Activated CD4-positive, alpha-beta T cell treated with anti-CD3 and anti-CD28 coated beads for 36 hours (primary cell): ENCODE measurements at regions not wholly inside any gene's neighbourhood (a gene's known extent, or its start where the extent isn't known, plus 50 kb on each side); places are given as distances from the start of the nearest gene placed in this dataset.

Experiments used
- ATAC-seq: fragments of 200-7000 bp; cut with Tn5 transposase; one replicate; pipeline ENCODE4 v1.10.0; 2021; ENCODE audit warnings: mild to moderate bottlenecking, moderate library complexity
- CTCF ChIA-PET: fragments of 350-600 bp; sonication (Branson Sonifier 250); formaldehyde crosslinking; loops from one replicate; lab custom pipeline; 2021; ENCODE audit warnings: antibody characterized with exemption; lab: Charles Lee
- POLR2A ChIA-PET: fragments of 350-600 bp; sonication (Branson Sonifier 250); formaldehyde crosslinking; loops from one replicate; lab custom pipeline; 2021; ENCODE audit warnings: antibody characterized with exemption, inconsistent platforms; lab: Charles Lee
- DNase-seq: peaks from one replicate; pipeline ENCODE4 v3.0.0-alpha.2; 2020
- H3K27ac Mint-ChIP-seq: one replicate; pipeline ENCODE4 v1.8.0; 2021; ENCODE audit warnings: mixed read lengths
- H3K27me3 Mint-ChIP-seq: one replicate; pipeline ENCODE4 v1.8.0; 2021; ENCODE audit warnings: mixed read lengths
- H3K36me3 Mint-ChIP-seq: one replicate; pipeline ENCODE4 v1.8.0; 2021; ENCODE audit warnings: low read depth, mixed read lengths
- H3K4me1 Mint-ChIP-seq: one replicate; pipeline ENCODE4 v1.8.0; 2021; ENCODE audit warnings: mixed read lengths
- H3K4me3 Mint-ChIP-seq: one replicate; pipeline ENCODE4 v1.8.0; 2021; ENCODE audit warnings: mild to moderate bottlenecking, moderate library complexity, mixed read lengths
- H3K9me3 Mint-ChIP-seq: one replicate; pipeline ENCODE4 v1.8.0; 2021; ENCODE audit warnings: low read depth, mixed read lengths
- intact Hi-C, 2 experiments: fragments of 100-400 bp; cut with DNase I in 1 of 2; cut with micrococcal nuclease in 1 of 2; formaldehyde crosslinking; loops; one replicate each; pipeline versions ENCODE4 v1.14.2 to v1.15.1; 2022 to 2024; cut with DNase I, micrococcal nuclease

- peaks cover 5% of the 10 kb centered on the region for H3K27me3 Mint-ChIP-seq
- H3K4me1 Mint-ChIP-seq, result no peaks in the 10 kb centered on the region
- CTCF ChIA-PET, result no interaction called here
- no peaks in the 10 kb centered on the region for H3K9me3 Mint-ChIP-seq
- ATAC-seq (no peak), DNase-seq (no peak)
- no peak overlapping the region for H3K27ac Mint-ChIP-seq
- H3K36me3 Mint-ChIP-seq, result no peaks in the 10 kb centered on the region
- POLR2A ChIA-PET, result no interaction called here
- intact Hi-C loops, result no loop called here
- no peak overlapping the region for H3K4me3 Mint-ChIP-seq
Observed at GRCh38 chr13:76635232-76636230, 250.7 kb downstream of the KCTD12 start.

GRCh38 chr13:76634431-76635191 lies 251.6 kb downstream of the KCTD12 start:
- ATAC-seq (no peak), DNase-seq (no peak)
- Mint-ChIP-seq H3K36me3 (no peaks in the 10 kb centered on the region), H3K9me3 (no peaks in the 10 kb centered on the region), H3K4me3 (no peak overlapping the region), H3K4me1 (no peaks in the 10 kb centered on the region), H3K27ac (no peak overlapping the region), H3K27me3 (peaks cover 5% of the 10 kb centered on the region)
- CTCF ChIA-PET, result no interaction called here
- POLR2A ChIA-PET, result no interaction called here
- intact Hi-C loops, result no loop called here

- H3K27me3 Mint-ChIP-seq, result peaks cover 4% of the 10 kb centered on the region
- H3K36me3 Mint-ChIP-seq, result no peaks in the 10 kb centered on the region
- H3K27ac Mint-ChIP-seq, result no peak overlapping the region
- no peaks in the 10 kb centered on the region for H3K4me1 Mint-ChIP-seq
- no peak overlapping the region for H3K4me3 Mint-ChIP-seq
- intact Hi-C loops, result no loop called here
- no peak for DNase-seq
- no peaks in the 10 kb centered on the region for H3K9me3 Mint-ChIP-seq
- no peak for ATAC-seq
- POLR2A ChIA-PET, result no interaction called here
- CTCF ChIA-PET, result no interaction called here
Observed at GRCh38 chr13:76632401-76633044, 253.7 kb downstream of the KCTD12 start.

- Mint-ChIP-seq H3K4me1 (no peaks in the 10 kb centered on the region), H3K36me3 (no peaks in the 10 kb centered on the region), H3K9me3 (no peaks in the 10 kb centered on the region), H3K4me3 (no peak overlapping the region), H3K27ac (no peak overlapping the region), H3K27me3 (peaks cover 14% of the 10 kb centered on the region)
- ChIA-PET POLR2A (no interaction called here), CTCF (interaction anchor here (0.5 to 1.0 kb wide), 2 partner anchors 50 to 1220 kb away, joined by 3 to 4 read pairs; no protein-coding TSS in a partner anchor)
- ATAC-seq, result no peak
- intact Hi-C loops, result no loop called here
- no peak for DNase-seq
Observed at GRCh38 chr13:76630629-76631230, 255.5 kb downstream of the KCTD12 start.

- no peaks in the 10 kb centered on the region for H3K36me3 Mint-ChIP-seq
- no peaks in the 10 kb centered on the region for H3K4me1 Mint-ChIP-seq
- DNase-seq (no peak), ATAC-seq (no peak)
- H3K27me3 Mint-ChIP-seq, result peaks cover 17% of the 10 kb centered on the region
- CTCF ChIA-PET, result no interaction called here
- intact Hi-C loops, result no loop called here
- POLR2A ChIA-PET, result no interaction called here
- no peak overlapping the region for H3K4me3 Mint-ChIP-seq
- H3K9me3 Mint-ChIP-seq, result no peaks in the 10 kb centered on the region
- H3K27ac Mint-ChIP-seq, result no peak overlapping the region
Observed at GRCh38 chr13:76622315-76623040, 263.7 kb downstream of the KCTD12 start.

GRCh38 chr13:76621705-76622104 lies 264.5 kb downstream of the KCTD12 start:
- H3K27ac Mint-ChIP-seq, result no peak overlapping the region
- H3K36me3 Mint-ChIP-seq, result no peaks in the 10 kb centered on the region
- intact Hi-C loops, result no loop called here
- H3K4me1 Mint-ChIP-seq, result no peaks in the 10 kb centered on the region
- H3K9me3 Mint-ChIP-seq, result no peaks in the 10 kb centered on the region
- ChIA-PET CTCF (no interaction called here), POLR2A (no interaction called here)
- no peak for DNase-seq
- peaks cover 14% of the 10 kb centered on the region for H3K27me3 Mint-ChIP-seq
- no peak for ATAC-seq
- H3K4me3 Mint-ChIP-seq, result no peak overlapping the region

GRCh38 chr13:76620036-76620435 lies 266.2 kb downstream of the KCTD12 start:
- no peak for DNase-seq
- ATAC-seq, result no peak
- H3K36me3 Mint-ChIP-seq, result no peaks in the 10 kb centered on the region
- H3K27me3 Mint-ChIP-seq, result peaks cover 6% of the 10 kb centered on the region
- H3K27ac Mint-ChIP-seq, result no peak overlapping the region
- H3K4me1 Mint-ChIP-seq, result no peaks in the 10 kb centered on the region
- intact Hi-C loops, result no loop called here
- ChIA-PET POLR2A (no interaction called here), CTCF (interaction anchor here (0.6 kb wide), 1 partner anchor 132 kb away, joined by 5 read pairs; no protein-coding TSS in a partner anchor)
- H3K9me3 Mint-ChIP-seq, result no peaks in the 10 kb centered on the region
- no peak overlapping the region for H3K4me3 Mint-ChIP-seq

- peaks cover 6% of the 10 kb centered on the region for H3K27me3 Mint-ChIP-seq
- H3K9me3 Mint-ChIP-seq, result no peaks in the 10 kb centered on the region
- intact Hi-C loops, result no loop called here
- ChIA-PET CTCF (interaction anchor here (0.6 kb wide), 1 partner anchor 133 kb away, joined by 5 read pairs; no protein-coding TSS in a partner anchor), POLR2A (no interaction called here)
- no peaks in the 10 kb centered on the region for H3K4me1 Mint-ChIP-seq
- H3K27ac Mint-ChIP-seq, result no peak overlapping the region
- no peak for DNase-seq
- H3K36me3 Mint-ChIP-seq, result no peaks in the 10 kb centered on the region
- no peak overlapping the region for H3K4me3 Mint-ChIP-seq
- ATAC-seq, result no peak
Observed at GRCh38 chr13:76619631-76620030, 266.6 kb downstream of the KCTD12 start.

GRCh38 chr13:76610819-76611415 lies 275.3 kb downstream of the KCTD12 start:
- intact Hi-C loops, result no loop called here
- Mint-ChIP-seq H3K9me3 (no peaks in the 10 kb centered on the region), H3K27ac (no peak overlapping the region), H3K4me3 (no peak overlapping the region), H3K4me1 (no peaks in the 10 kb centered on the region), H3K27me3 (no peaks in the 10 kb centered on the region), H3K36me3 (no peaks in the 10 kb centered on the region)
- POLR2A ChIA-PET, result no interaction called here
- ATAC-seq (no peak), DNase-seq (no peak)
- CTCF ChIA-PET, result no interaction called here

GRCh38 chr13:76609643-76610042 lies 276.6 kb downstream of the KCTD12 start:
- no peak overlapping the region for H3K27ac Mint-ChIP-seq
- no peaks in the 10 kb centered on the region for H3K9me3 Mint-ChIP-seq
- intact Hi-C loops, result no loop called here
- ChIA-PET CTCF (no interaction called here), POLR2A (no interaction called here)
- no peaks in the 10 kb centered on the region for H3K4me1 Mint-ChIP-seq
- ATAC-seq, result no peak
- DNase-seq, result no peak
- H3K36me3 Mint-ChIP-seq, result no peaks in the 10 kb centered on the region
- H3K4me3 Mint-ChIP-seq, result no peak overlapping the region
- H3K27me3 Mint-ChIP-seq, result no peaks in the 10 kb centered on the region
